H9 (cell line): ENCODE measurements at regions not wholly inside any gene's neighbourhood (a gene's known extent, or its start where the extent isn't known, plus 50 kb on each side); places are given as distances from the start of the nearest gene placed in this dataset.

ENCODE experiments used
- DNase-seq: peaks from one replicate; pipeline ENCODE4 v3.0.0-alpha.2; 2017
- H2AFZ ChIP-seq: one replicate; pipeline ENCODE4 v1.6.1; 2013; ENCODE audit warnings: mild to moderate bottlenecking, low read length, control low read depth, moderate library complexity
- H2AK5ac ChIP-seq: 2 replicates; pipeline ENCODE4 v1.6.1; 2013; ENCODE audit warnings: low read length, control low read depth, mixed read lengths; ENCODE audit not compliant: insufficient read length
- H2BK120ac ChIP-seq: one replicate; pipeline ENCODE4 v1.6.1; 2013; ENCODE audit warnings: low read depth, mild to moderate bottlenecking, low read length, control low read depth, inconsistent platforms; ENCODE audit not compliant: poor library complexity, severe bottlenecking
- H2BK12ac ChIP-seq: 2 replicates; pipeline ENCODE4 v1.6.1; 2013; ENCODE audit warnings: low read length, control low read depth, mixed read lengths, low read depth; ENCODE audit not compliant: insufficient read length
- H2BK15ac ChIP-seq: 2 replicates; pipeline ENCODE4 v1.6.1; 2013; ENCODE audit warnings: low read depth, low read length, control low read depth
- H2BK20ac ChIP-seq: one replicate; pipeline ENCODE4 v1.6.1; 2013; ENCODE audit warnings: low read depth, mild to moderate bottlenecking, low read length, control low read depth, inconsistent platforms; ENCODE audit not compliant: poor library complexity, severe bottlenecking
- H2BK5ac ChIP-seq: 2 replicates; pipeline ENCODE4 v1.6.1; 2013; ENCODE audit warnings: low read length, control low read depth, mixed read lengths; ENCODE audit not compliant: insufficient read length
- H3K14ac ChIP-seq: 2 replicates; pipeline ENCODE4 v1.6.1; 2013; ENCODE audit warnings: low read length, control low read depth; ENCODE audit not compliant: insufficient read depth
- H3K18ac ChIP-seq: 2 replicates; pipeline ENCODE4 v1.6.1; 2013; ENCODE audit warnings: low read depth, mild to moderate bottlenecking, mixed read lengths, low read length, control low read depth; ENCODE audit not compliant: insufficient read length
- H3K23ac ChIP-seq: 2 replicates; pipeline ENCODE4 v1.6.1; 2013; ENCODE audit warnings: low read length, control low read depth, mixed read lengths, low read depth; ENCODE audit not compliant: insufficient read length
- H3K23me2 ChIP-seq: 2 replicates; pipeline ENCODE4 v1.6.1; 2013; ENCODE audit warnings: low read depth, mild to moderate bottlenecking, mixed read lengths, low read length, control low read depth; ENCODE audit not compliant: insufficient read length, poor library complexity, severe bottlenecking
- H3K27ac ChIP-seq: 2 replicates; pipeline ENCODE4 v1.5.1; 2013; ENCODE audit warnings: low read length, control low read depth, mixed read lengths, low read depth; ENCODE audit not compliant: insufficient read length
- H3K27me3 ChIP-seq: 2 replicates; pipeline ENCODE4 v1.6.1; 2013; ENCODE audit warnings: low read length, control low read depth, inconsistent platforms; ENCODE audit not compliant: insufficient read depth
- H3K4ac ChIP-seq: 2 replicates; pipeline ENCODE4 v1.6.1; 2013; ENCODE audit warnings: low read depth, mild to moderate bottlenecking, control low read depth, inconsistent platforms, low read length, moderate library complexity
- H3K4me1 ChIP-seq: 2 replicates; pipeline ENCODE4 v1.6.1; 2013; ENCODE audit warnings: low read length, control low read depth, inconsistent platforms; ENCODE audit not compliant: insufficient read depth
- H3K4me2 ChIP-seq: 2 replicates; pipeline ENCODE4 v1.6.1; 2013; ENCODE audit warnings: low read length, control low read depth, mixed read lengths; ENCODE audit not compliant: insufficient read length, insufficient read depth
- H3K56ac ChIP-seq: 2 replicates; pipeline ENCODE4 v1.6.1; 2013; ENCODE audit warnings: low read depth, mild to moderate bottlenecking, mixed read lengths, low read length, control low read depth; ENCODE audit not compliant: insufficient read length
- H3K79me1 ChIP-seq: 2 replicates; pipeline ENCODE4 v1.6.1; 2013; ENCODE audit warnings: low read depth, mild to moderate bottlenecking, moderate library complexity, low read length, control low read depth, inconsistent platforms; ENCODE audit not compliant: insufficient read depth, poor library complexity, severe bottlenecking
- H3K79me2 ChIP-seq: 2 replicates; pipeline ENCODE4 v1.6.1; 2013; ENCODE audit warnings: low read length, control low read depth, inconsistent platforms; ENCODE audit not compliant: insufficient read depth
- H3K9ac ChIP-seq: 2 replicates; pipeline ENCODE4 v1.6.1; 2013; ENCODE audit warnings: low read length, control low read depth, mixed read lengths; ENCODE audit not compliant: insufficient read length; ENCODE audit errors: extremely low read depth
- H3K9me3 ChIP-seq: one replicate; pipeline ENCODE4 v1.6.1; 2013; ENCODE audit warnings: low read depth, low read length, inconsistent platforms; ENCODE audit not compliant: control insufficient read depth
- H3T11ph ChIP-seq: one replicate; pipeline ENCODE4 v1.6.1; 2013; ENCODE audit warnings: mild to moderate bottlenecking, low read length, control low read depth, inconsistent platforms
- H4K20me1 ChIP-seq: one replicate; pipeline ENCODE4 v1.6.1; 2013; ENCODE audit not compliant: control insufficient read depth, insufficient read length, insufficient read depth
- H4K5ac ChIP-seq: 2 replicates; pipeline ENCODE4 v1.6.1; 2013; ENCODE audit warnings: low read depth, mild to moderate bottlenecking, mixed read lengths, low read length, control low read depth; ENCODE audit not compliant: insufficient read length
- H4K8ac ChIP-seq: replicated peaks from 2 replicates; pipeline ENCODE4 v1.6.1; 2013; ENCODE audit warnings: low read length, control low read depth, mixed read lengths, low read depth; ENCODE audit not compliant: insufficient read length
- H4K91ac ChIP-seq: 2 replicates; pipeline ENCODE4 v1.6.1; 2013; ENCODE audit warnings: low read depth, mild to moderate bottlenecking, moderate library complexity, mixed read lengths, low read length, control low read depth; ENCODE audit not compliant: insufficient read length
- H3K27ac Mint-ChIP-seq, 3 experiments: 2 replicates in 2 of 3; 3 replicates in 1 of 3; pipeline ENCODE4 v1.8.0; 2020 to 2021; ENCODE audit warnings: mixed read lengths in 3 of 3, mild to moderate bottlenecking in 1 of 3, moderate library complexity in 1 of 3
- H3K27me3 Mint-ChIP-seq: 2 replicates; pipeline ENCODE4 v1.8.0; 2021; ENCODE audit warnings: low read depth, mild to moderate bottlenecking, moderate library complexity, mixed read lengths
- H3K36me3 Mint-ChIP-seq, 3 experiments: 2 replicates in 2 of 3; 3 replicates in 1 of 3; pipeline ENCODE4 v1.8.0; 2020 to 2021; ENCODE audit warnings: low read depth in 3 of 3, mixed read lengths in 3 of 3; ENCODE audit not compliant: insufficient read depth in 1 of 3
- H3K4me1 Mint-ChIP-seq, 2 experiments: 2 replicates each; pipeline ENCODE4 v1.8.0; 2020; ENCODE audit warnings: mixed read lengths in 2 of 2
- H3K4me3 Mint-ChIP-seq, 2 experiments: 2 replicates in 1 of 2; 3 replicates in 1 of 2; pipeline ENCODE4 v1.8.0; 2020 to 2021; ENCODE audit warnings: mild to moderate bottlenecking in 2 of 2, mixed read lengths in 2 of 2, moderate library complexity in 1 of 2
- H3K9me3 Mint-ChIP-seq, 2 experiments: 2 replicates in 1 of 2; 3 replicates in 1 of 2; pipeline ENCODE4 v1.8.0; 2020; ENCODE audit warnings: mild to moderate bottlenecking in 2 of 2, mixed read lengths in 2 of 2, moderate library complexity in 1 of 2
- WGBS: extraction: QIAGEN DNeasy Blood & Tissue Kit; methylation state at CpG from one replicate; pipeline ENCODE4 v1.1.7; 2013; ENCODE audit warnings: missing lambda C conversion rate, low lambda C conversion rate, mixed read lengths; ENCODE audit not compliant: insufficient read length; ENCODE audit errors: extremely low coverage; 5-methylcytosine and 5-hydroxymethylcytosine counted together
- TF ChIP-seq, protein P1 (sequence below): fragments of 200-600 bp; sonication (generic); conservative IDR thresholded peaks from 3 replicates; pipeline ENCODE4 v1.8.0; 2021; ENCODE audit warnings: antibody characterized with exemption, mild to moderate bottlenecking

DNA sequence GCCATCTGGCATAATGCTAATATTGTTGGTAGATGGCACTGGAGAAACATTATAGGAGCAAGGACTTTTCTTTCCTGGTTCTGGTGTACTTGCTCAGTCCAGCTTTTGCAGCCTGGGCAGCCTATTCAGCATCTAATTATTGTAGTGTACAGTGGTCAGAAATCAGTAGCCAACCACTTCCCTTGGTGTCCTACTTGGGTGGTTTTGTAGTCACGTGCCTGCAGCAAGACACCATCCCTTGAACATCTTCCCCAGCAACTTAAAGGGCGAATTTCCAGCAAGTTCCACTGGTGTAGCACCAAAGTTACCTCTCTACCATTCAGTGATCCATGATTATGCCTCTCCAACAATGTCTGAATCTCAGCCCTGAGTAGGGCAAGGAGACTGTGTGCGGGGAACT lies 557.6 kb downstream of the SATB2 start:
- WGBS: no CpG with 5 or more reads among the region's 3 CpGs
- H3K4me1 Mint-ChIP-seq: no peaks in the 10 kb centered on the region
- no peaks in the 10 kb centered on the region for H3K9me3 ChIP-seq
- H3K36me3 Mint-ChIP-seq: no peaks in the 10 kb centered on the region
- H2BK120ac ChIP-seq: no peak overlapping the region
- no peaks in the 10 kb centered on the region for H3K4me1 ChIP-seq
- H2BK12ac ChIP-seq: no peak overlapping the region
- H3K27me3 ChIP-seq: no peaks in the 10 kb centered on the region
- no peaks in the 10 kb centered on the region for H3K9me3 Mint-ChIP-seq
- H3K79me1 ChIP-seq: no peaks in the 10 kb centered on the region
- H4K8ac ChIP-seq: no peak overlapping the region
- H4K5ac ChIP-seq: no peak overlapping the region
- no peak overlapping the region for H3K14ac ChIP-seq
- no peak for DNase-seq
- no peaks in the 10 kb centered on the region for H4K20me1 ChIP-seq
- H3K18ac ChIP-seq: no peak overlapping the region
- no peaks in the 10 kb centered on the region; the same call in 1 of the 2 replicates for H3K27me3 Mint-ChIP-seq
- no peaks in the 10 kb centered on the region for H3K23me2 ChIP-seq
- no peaks in the 10 kb centered on the region for H3K79me2 ChIP-seq
- H3K56ac ChIP-seq: no peak overlapping the region
- no peak overlapping the region for H3K9ac ChIP-seq
- no peak overlapping the region for H3K23ac ChIP-seq
- H3K27ac Mint-ChIP-seq: no peak overlapping the region
- no peak overlapping the region for H2BK20ac ChIP-seq
- no peak overlapping the region for H2BK5ac ChIP-seq
- no peak overlapping the region for H2BK15ac ChIP-seq
- H2AFZ ChIP-seq: no peak overlapping the region
- no peak overlapping the region for H3T11ph ChIP-seq
- no peak overlapping the region for H3K4me3 Mint-ChIP-seq
- TF ChIP-seq, protein P1, sequence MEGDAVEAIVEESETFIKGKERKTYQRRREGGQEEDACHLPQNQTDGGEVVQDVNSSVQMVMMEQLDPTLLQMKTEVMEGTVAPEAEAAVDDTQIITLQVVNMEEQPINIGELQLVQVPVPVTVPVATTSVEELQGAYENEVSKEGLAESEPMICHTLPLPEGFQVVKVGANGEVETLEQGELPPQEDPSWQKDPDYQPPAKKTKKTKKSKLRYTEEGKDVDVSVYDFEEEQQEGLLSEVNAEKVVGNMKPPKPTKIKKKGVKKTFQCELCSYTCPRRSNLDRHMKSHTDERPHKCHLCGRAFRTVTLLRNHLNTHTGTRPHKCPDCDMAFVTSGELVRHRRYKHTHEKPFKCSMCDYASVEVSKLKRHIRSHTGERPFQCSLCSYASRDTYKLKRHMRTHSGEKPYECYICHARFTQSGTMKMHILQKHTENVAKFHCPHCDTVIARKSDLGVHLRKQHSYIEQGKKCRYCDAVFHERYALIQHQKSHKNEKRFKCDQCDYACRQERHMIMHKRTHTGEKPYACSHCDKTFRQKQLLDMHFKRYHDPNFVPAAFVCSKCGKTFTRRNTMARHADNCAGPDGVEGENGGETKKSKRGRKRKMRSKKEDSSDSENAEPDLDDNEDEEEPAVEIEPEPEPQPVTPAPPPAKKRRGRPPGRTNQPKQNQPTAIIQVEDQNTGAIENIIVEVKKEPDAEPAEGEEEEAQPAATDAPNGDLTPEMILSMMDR: no peak
- H2AK5ac ChIP-seq: no peak overlapping the region
- no peak overlapping the region for H4K91ac ChIP-seq
- no peak overlapping the region for H3K4ac ChIP-seq
- no peak overlapping the region for H3K27ac ChIP-seq
- H3K4me2 ChIP-seq: no peak overlapping the region
